HuH-7.5 (cell line): ENCODE measurements at regions not wholly inside any gene's neighbourhood (a gene's known extent, or its start where the extent isn't known, plus 50 kb on each side); places are given as distances from the start of the nearest gene placed in this dataset.

Source experiments
- DNase-seq: peaks from one replicate; pipeline ENCODE4 v3.0.0; 2011; ENCODE audit warnings: low spot score

GRCh38 chr9:26742828-26743476, 149.7 kb downstream of the CAAP1 start:
- DNase-seq: no peak

- no peak for DNase-seq
Observed at GRCh38 chr9:26735160-26735559, 157.4 kb downstream of the CAAP1 start.

- no peak for DNase-seq
Observed at GRCh38 chr9:26729187-26729586, 163.4 kb downstream of the CAAP1 start.

- no peak for DNase-seq
Observed at GRCh38 chr9:26727471-26727870, 165.1 kb downstream of the CAAP1 start.

GRCh38 chr9:26725573-26725972, 167.0 kb downstream of the CAAP1 start:
- no peak for DNase-seq

GRCh38 chr9:26723486-26723885, 169.1 kb downstream of the CAAP1 start:
- peak; percentile 3 for DNase-seq

GRCh38 chr9:26722755-26723154, 169.8 kb downstream of the CAAP1 start:
- DNase-seq: no peak

- no peak for DNase-seq
Observed at GRCh38 chr9:26710008-26710407, 182.6 kb downstream of the CAAP1 start.

- DNase-seq: no peak
Observed at GRCh38 chr9:26706223-26706622, 186.4 kb downstream of the CAAP1 start.

- DNase-seq: no peak
Observed at GRCh38 chr9:26695298-26695622, 197.3 kb downstream of the CAAP1 start.

- no peak for DNase-seq
Observed at GRCh38 chr9:26694381-26695297, 198.0 kb downstream of the CAAP1 start.

- DNase-seq: no peak
Observed at GRCh38 chr9:26689041-26689440, 203.6 kb downstream of the CAAP1 start.

GRCh38 chr9:26687421-26687820, 205.2 kb downstream of the CAAP1 start:
- DNase-seq: no peak

GRCh38 chr9:26685818-26686217, 206.8 kb downstream of the CAAP1 start:
- no peak for DNase-seq

GRCh38 chr9:26684029-26684428, 208.6 kb downstream of the CAAP1 start:
- DNase-seq: no peak

- DNase-seq: no peak
Observed at GRCh38 chr9:26682796-26683496, 209.7 kb downstream of the CAAP1 start.

- no peak for DNase-seq
Observed at GRCh38 chr9:26682041-26682440, 210.6 kb downstream of the CAAP1 start.

GRCh38 chr9:26677965-26678706, 214.5 kb downstream of the CAAP1 start:
- DNase-seq: no peak

- no peak for DNase-seq
Observed at GRCh38 chr9:26675035-26675434, 217.6 kb downstream of the CAAP1 start.

GRCh38 chr9:26673261-26673660, 219.3 kb downstream of the CAAP1 start:
- DNase-seq: no peak

- DNase-seq: no peak
Observed at GRCh38 chr9:26669701-26670670, 222.6 kb downstream of the CAAP1 start.
